H1 (cell line): ENCODE measurements at regions not wholly inside any gene's neighbourhood (a gene's known extent, or its start where the extent isn't known, plus 50 kb on each side); places are given as distances from the start of the nearest gene placed in this dataset.

Source experiments
- BRCA1 ChIP-seq: IDR thresholded peaks from 2 replicates; pipeline ENCODE4 v1.6.1; 2012; ENCODE audit warnings: low read depth, low read length, improper control_type of control experiment
- MAFK ChIP-seq: IDR thresholded peaks from 2 replicates; pipeline ENCODE4 v1.6.1; 2012; ENCODE audit warnings: low read depth, mild to moderate bottlenecking, improper control_type of control experiment, low read length
- YY1 ChIP-seq: IDR thresholded peaks from 2 replicates; pipeline ENCODE4 v1.6.1; 2011; ENCODE audit warnings: low read depth, mild to moderate bottlenecking, low read length
- TF ChIP-seq, protein P1 (sequence below), 3 experiments: IDR thresholded peaks; 1 replicate in 2 of 3; 2 replicates in 1 of 3; pipeline versions ENCODE4 v1.5.1 to v1.6.1; 2011; ENCODE audit warnings: low read length in 3 of 3, mild to moderate bottlenecking in 3 of 3, inconsistent platforms in 2 of 3, low read depth in 1 of 3, moderate library complexity in 1 of 3; ENCODE audit not compliant: insufficient read depth in 1 of 3; ENCODE audit errors: control extremely low read depth in 1 of 3

GRCh38 chr1:74858136-74858535 is 125.2 kb downstream of the TYW3 start (continued):
- TF ChIP-seq BRCA1 = no peak
- TF ChIP-seq YY1 = no peak
- TF ChIP-seq, protein P1, sequence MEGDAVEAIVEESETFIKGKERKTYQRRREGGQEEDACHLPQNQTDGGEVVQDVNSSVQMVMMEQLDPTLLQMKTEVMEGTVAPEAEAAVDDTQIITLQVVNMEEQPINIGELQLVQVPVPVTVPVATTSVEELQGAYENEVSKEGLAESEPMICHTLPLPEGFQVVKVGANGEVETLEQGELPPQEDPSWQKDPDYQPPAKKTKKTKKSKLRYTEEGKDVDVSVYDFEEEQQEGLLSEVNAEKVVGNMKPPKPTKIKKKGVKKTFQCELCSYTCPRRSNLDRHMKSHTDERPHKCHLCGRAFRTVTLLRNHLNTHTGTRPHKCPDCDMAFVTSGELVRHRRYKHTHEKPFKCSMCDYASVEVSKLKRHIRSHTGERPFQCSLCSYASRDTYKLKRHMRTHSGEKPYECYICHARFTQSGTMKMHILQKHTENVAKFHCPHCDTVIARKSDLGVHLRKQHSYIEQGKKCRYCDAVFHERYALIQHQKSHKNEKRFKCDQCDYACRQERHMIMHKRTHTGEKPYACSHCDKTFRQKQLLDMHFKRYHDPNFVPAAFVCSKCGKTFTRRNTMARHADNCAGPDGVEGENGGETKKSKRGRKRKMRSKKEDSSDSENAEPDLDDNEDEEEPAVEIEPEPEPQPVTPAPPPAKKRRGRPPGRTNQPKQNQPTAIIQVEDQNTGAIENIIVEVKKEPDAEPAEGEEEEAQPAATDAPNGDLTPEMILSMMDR (IDR thresholded peaks at IDR 0.05; ENCODE audit: control extremely low read depth in 1 of 3, insufficient read depth in 1 of 3, low read depth in 1 of 3, low read length in 3 of 3) = no peak
- no peak for TF ChIP-seq MAFK
